PC-9 (cell line): ENCODE measurements at regions not wholly inside any gene's neighbourhood (a gene's known extent, or its start where the extent isn't known, plus 50 kb on each side); places are given as distances from the start of the nearest gene placed in this dataset.

Source experiments
- BruUV-seq: library from RNA; stranded (reverse); fragments of 400-500 nt; replicated peaks from 2 replicates; lab custom pipeline; 2021; lab: Mats Ljungman, UMichigan
- CTCF ChIA-PET: fragments of 300-600 bp; sonication (Branson Sonifier 250); formaldehyde crosslinking; loops from one replicate; lab custom pipeline; 2022; ENCODE audit warnings: antibody characterized with exemption; lab: Charles Lee
- POLR2A ChIA-PET: fragments of 300-600 bp; sonication (Branson Sonifier 250); formaldehyde crosslinking; loops from one replicate; lab custom pipeline; 2022; ENCODE audit warnings: antibody characterized with exemption; ENCODE audit not compliant: unreplicated experiment; lab: Charles Lee
- DNase-seq, 2 experiments: peaks; one replicate each; pipeline versions ENCODE4 v3.0.0 to v3.0.0-alpha.2; 2015 to 2022; ENCODE audit warnings: mixed read lengths in 1 of 2
- H2AFZ ChIP-seq: fragments of 200-600 bp; sonication (generic); 2 replicates; pipeline ENCODE4 v1.8.1; 2017; ENCODE audit warnings: antibody characterized with exemption
- H3F3A ChIP-seq: fragments of 200-600 bp; sonication (generic); 2 replicates; pipeline ENCODE4 v1.8.1; 2017; ENCODE audit warnings: antibody characterized with exemption, mild to moderate bottlenecking, low read depth; ENCODE audit not compliant: insufficient read depth
- H3K27ac ChIP-seq: fragments of 200-600 bp; sonication (generic); 2 replicates; pipeline ENCODE4 v1.6.1; 2016; ENCODE audit warnings: mixed run types
- H3K27me3 ChIP-seq: fragments of 200-600 bp; sonication (generic); 2 replicates; pipeline ENCODE4 v1.6.1; 2016; ENCODE audit warnings: low read depth, mixed run types; ENCODE audit not compliant: insufficient read depth
- H3K36me3 ChIP-seq: fragments of 200-600 bp; sonication (generic); 2 replicates; pipeline ENCODE4 v1.6.1; 2016; ENCODE audit warnings: low read depth, mixed run types
- H3K4me1 ChIP-seq: fragments of 200-600 bp; sonication (generic); replicated peaks from 2 replicates; pipeline ENCODE4 v1.6.1; 2016; ENCODE audit warnings: mixed run types; ENCODE audit not compliant: insufficient read depth
- H3K4me2 ChIP-seq: fragments of 200-600 bp; sonication (generic); 2 replicates; pipeline ENCODE4 v1.6.1; 2017; ENCODE audit warnings: mixed run types
- H3K4me3 ChIP-seq: fragments of 200-600 bp; sonication (generic); 2 replicates; pipeline ENCODE4 v1.6.1; 2016; ENCODE audit warnings: mixed run types
- H3K79me2 ChIP-seq: fragments of 200-600 bp; sonication (generic); 2 replicates; pipeline ENCODE4 v1.6.1; 2017; ENCODE audit warnings: low read depth, mixed run types
- H3K9me2 ChIP-seq: fragments of 200-600 bp; sonication (generic); 2 replicates; pipeline ENCODE4 v1.8.1; 2017; ENCODE audit warnings: mild to moderate bottlenecking; ENCODE audit not compliant: insufficient read depth
- H3K9me3 ChIP-seq: fragments of 200-600 bp; sonication (generic); 2 replicates; pipeline ENCODE4 v1.8.1; 2016; ENCODE audit warnings: low read depth; ENCODE audit not compliant: insufficient read depth
- H4K20me1 ChIP-seq: fragments of 200-600 bp; sonication (generic); 2 replicates; pipeline ENCODE4 v1.8.1; 2017; ENCODE audit not compliant: insufficient read depth
- CTCF ChIP-seq: fragments of 200-600 bp; sonication (generic); conservative IDR thresholded peaks from 2 replicates; pipeline ENCODE4 v1.6.1; 2017; ENCODE audit warnings: mixed run types, antibody characterized with exemption, mild to moderate bottlenecking, moderate library complexity
- EZH2 ChIP-seq: fragments of 200-600 bp; sonication (generic); IDR thresholded peaks from 2 replicates; pipeline ENCODE4 v1.8.0; 2017; ENCODE audit warnings: antibody characterized with exemption, low read depth
- intact Hi-C: fragments of 100-400 bp; cut with micrococcal nuclease; formaldehyde crosslinking; loops from one replicate; pipeline ENCODE4 v1.10.0; 2022; ENCODE audit not compliant: unreplicated experiment

- no peak for DNase-seq
- Histone ChIP-seq H2AFZ (no peak overlapping the region), H3K9me3 (no peaks in the 10 kb centered on the region), H3K27me3 (no peaks in the 10 kb centered on the region), H3K27ac (no peak overlapping the region), H3F3A (no peaks in the 10 kb centered on the region), H3K4me2 (no peak overlapping the region), H3K9me2 (no peaks in the 10 kb centered on the region), H3K4me1 (no peaks in the 10 kb centered on the region), H3K4me3 (no peak overlapping the region), H3K36me3 (no peaks in the 10 kb centered on the region), H4K20me1 (no peaks in the 10 kb centered on the region), H3K79me2 (no peaks in the 10 kb centered on the region)
- intact Hi-C loops: no loop called here
- ChIA-PET CTCF (no interaction called here), POLR2A (no interaction called here)
- BruUV-seq: no TSS peak
- TF ChIP-seq CTCF: no peak
- no peak for TF ChIP-seq EZH2
Observed at GRCh38 chr7:70953796-70954195, 178.1 kb upstream of the GALNT17 start.

DNA sequence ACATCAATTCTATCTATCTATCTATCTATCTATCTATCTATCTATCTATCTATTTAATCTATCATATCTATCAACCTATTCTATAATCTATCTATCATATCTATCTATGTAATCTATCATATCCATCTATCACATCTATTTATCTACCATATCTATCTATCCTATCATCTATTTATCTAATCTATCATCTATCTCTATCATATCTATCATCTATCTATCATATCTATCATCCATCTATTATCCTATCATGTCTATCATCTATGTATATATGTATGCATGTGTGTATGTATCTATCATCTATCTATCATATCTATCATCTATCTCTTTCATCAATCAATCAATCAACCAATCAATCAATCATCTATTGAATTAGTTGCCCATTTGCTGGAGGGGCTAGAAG is 159.3 kb upstream of the GALNT17 start:
- no peaks in the 10 kb centered on the region for H3K9me3 ChIP-seq
- H3K4me2 ChIP-seq: no peak overlapping the region
- H2AFZ ChIP-seq: no peak overlapping the region
- H3F3A ChIP-seq: no peaks in the 10 kb centered on the region
- no peaks in the 10 kb centered on the region for H3K9me2 ChIP-seq
- H3K27me3 ChIP-seq: no peaks in the 10 kb centered on the region
- intact Hi-C loops: no loop called here
- no TSS peak for BruUV-seq
- H3K36me3 ChIP-seq: no peaks in the 10 kb centered on the region
- H3K79me2 ChIP-seq: no peaks in the 10 kb centered on the region
- POLR2A ChIA-PET: no interaction called here
- TF ChIP-seq EZH2 (no peak), CTCF (no peak)
- H3K27ac ChIP-seq: no peak overlapping the region
- no peak for DNase-seq
- no peaks in the 10 kb centered on the region for H3K4me1 ChIP-seq
- no peaks in the 10 kb centered on the region for H4K20me1 ChIP-seq
- no peak overlapping the region for H3K4me3 ChIP-seq
- CTCF ChIA-PET: no interaction called here

- Histone ChIP-seq H4K20me1 (no peaks in the 10 kb centered on the region), H3K79me2 (no peaks in the 10 kb centered on the region), H3K9me2 (no peaks in the 10 kb centered on the region), H3K27ac (no peak overlapping the region), H3K36me3 (no peaks in the 10 kb centered on the region), H3F3A (no peaks in the 10 kb centered on the region), H3K27me3 (no peaks in the 10 kb centered on the region), H3K4me3 (no peak overlapping the region), H3K4me2 (no peak overlapping the region), H2AFZ (no peak overlapping the region), H3K4me1 (no peaks in the 10 kb centered on the region), H3K9me3 (no peaks in the 10 kb centered on the region)
- no peak for TF ChIP-seq CTCF
- TF ChIP-seq EZH2: no peak
- DNase-seq: no peak
- intact Hi-C loops: no loop called here
- ChIA-PET POLR2A (no interaction called here), CTCF (no interaction called here)
- BruUV-seq: no TSS peak
Observed at GRCh38 chr7:70975754-70976153, 156.2 kb upstream of the GALNT17 start.
